GM12873 (cell line): ENCODE measurements at regions not wholly inside any gene's neighbourhood (a gene's known extent, or its start where the extent isn't known, plus 50 kb on each side); places are given as distances from the start of the nearest gene placed in this dataset.
A peak's percentile ranks its signal among the peaks of the same experiment; 100 is the strongest.

Source experiments
- CTCF ChIP-seq: IDR thresholded peaks from 2 replicates; pipeline ENCODE4 v1.5.1; 2012; ENCODE audit warnings: low read depth, mild to moderate bottlenecking, moderate library complexity, low read length, control low read depth; ENCODE audit not compliant: insufficient read depth; ENCODE audit errors: missing control alignments

- no peak for TF ChIP-seq CTCF
Measured at GRCh38 chr14:45868863-45869262, 615.9 kb upstream of the MIS18BP1 start.

DNA sequence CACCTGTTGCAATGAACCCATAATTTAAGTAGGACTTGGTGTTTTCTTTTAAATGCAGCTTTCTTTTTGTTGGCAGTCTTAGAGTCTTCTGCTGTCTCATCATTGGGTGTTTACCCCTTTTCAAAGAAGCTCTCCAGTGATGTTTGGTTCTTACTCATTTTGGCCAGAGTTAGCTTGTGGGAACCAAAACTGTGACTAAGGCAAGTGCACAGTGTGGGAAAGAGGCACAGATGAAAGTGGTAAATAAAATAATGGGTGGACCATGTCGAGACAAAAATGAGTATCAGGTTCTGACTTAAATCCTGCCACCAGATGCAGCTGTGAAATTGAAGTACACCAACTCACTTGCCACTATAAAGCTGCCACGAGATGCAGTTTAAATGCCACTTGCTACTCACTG lies 615.4 kb upstream of the MIS18BP1 start:
- no peak for TF ChIP-seq CTCF

DNA sequence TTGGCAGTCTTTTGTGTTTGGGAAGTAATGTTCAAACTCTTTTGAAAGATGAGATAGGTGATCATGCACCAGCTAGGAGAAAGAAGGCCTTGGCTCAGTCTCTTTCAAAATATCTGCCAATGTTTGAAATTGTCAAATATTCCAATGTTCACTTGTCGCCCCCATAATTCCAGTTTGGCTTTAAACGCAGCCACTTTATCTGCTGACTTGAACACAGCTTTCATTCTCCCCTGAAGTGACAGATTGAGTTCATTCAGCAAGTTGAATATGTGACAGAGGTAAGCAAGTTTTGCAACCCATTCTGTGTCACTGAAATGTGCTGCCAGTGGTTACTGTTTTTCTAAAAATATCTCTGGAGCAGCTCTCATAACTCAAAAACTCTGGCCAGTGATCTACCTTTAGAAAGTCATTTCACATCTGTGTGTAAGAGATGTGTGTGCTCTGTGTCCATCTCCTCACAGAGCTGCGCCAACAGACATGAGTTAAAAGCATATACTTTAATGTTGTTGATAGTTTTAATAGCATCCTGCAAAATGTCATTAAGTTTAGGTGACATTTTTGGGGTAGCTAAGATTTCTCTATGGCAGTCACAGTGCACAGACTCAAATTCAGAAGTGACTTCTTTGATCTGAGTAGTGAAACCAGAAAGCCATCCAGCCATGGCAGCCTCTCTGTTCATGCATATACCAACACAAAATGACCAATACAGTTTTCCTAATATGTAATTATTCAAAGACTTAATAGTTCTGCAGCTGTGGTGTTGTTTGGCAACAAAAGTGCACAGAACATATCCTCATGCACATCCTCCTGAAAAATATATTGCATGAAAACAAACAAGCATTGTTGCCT lies 614.3 kb upstream of the MIS18BP1 start:
- no peak for TF ChIP-seq CTCF

- peak; percentile 21 for TF ChIP-seq CTCF
Measured at GRCh38 chr14:45838597-45838996, 585.6 kb upstream of the MIS18BP1 start.

DNA sequence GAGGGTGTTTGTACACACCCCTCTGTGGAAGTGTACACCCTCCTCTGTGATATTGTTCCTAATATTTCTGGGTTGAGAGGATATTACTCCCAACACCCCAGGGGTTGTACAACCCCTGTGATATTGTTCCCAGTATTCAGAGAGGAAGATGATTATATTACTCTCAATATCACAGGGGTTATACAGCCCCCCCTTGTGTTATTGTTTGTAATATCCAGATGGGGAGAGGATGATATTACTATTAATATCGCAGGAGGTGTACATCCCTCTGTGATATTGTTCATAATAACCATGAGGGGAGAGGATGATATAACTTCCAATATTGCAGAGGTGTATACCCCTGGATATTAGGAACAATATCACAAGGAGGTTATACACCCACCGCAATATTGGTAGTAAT lies 566.1 kb upstream of the MIS18BP1 start:
- TF ChIP-seq CTCF: no peak

- TF ChIP-seq CTCF: no peak
Measured at GRCh38 chr14:45811155-45811554, 558.2 kb upstream of the MIS18BP1 start.

- TF ChIP-seq CTCF: peak; percentile 31
Measured at GRCh38 chr14:45810152-45810872, 557.3 kb upstream of the MIS18BP1 start.
